ENCODE measurements at regions not wholly inside any gene's neighbourhood (a gene's known extent, or its start where the extent isn't known, plus 50 kb on each side); places are given as distances from the start of the nearest gene placed in this dataset.

GRCh38 chr4:31086756-31087330 is 366.7 kb downstream of the PCDH7 start:
- Histone ChIP-seq H3K4me2 (ENCODE audit: insufficient read depth in 1 of 2, low read depth in 2 of 2, low read length in 2 of 2) (no peak overlapping the region), H3K79me2 (ENCODE audit: control insufficient read depth in 1 of 2, insufficient read depth in 2 of 2, low read length in 2 of 2) (no peaks in the 10 kb centered on the region), H3K36me3 (ENCODE audit: control insufficient read depth in 2 of 4, insufficient read depth in 4 of 4, low read length in 3 of 4) (no peaks in the 10 kb centered on the region), H3K18ac (ENCODE audit: extremely low read depth, low read length) (no peak overlapping the region), H4K20me1 (replicated peaks in 1 of 2; ENCODE audit: control insufficient read depth in 1 of 2, insufficient read depth in 2 of 2, low read length in 2 of 2) (no peaks in the 10 kb centered on the region), H3K4ac (replicated peaks; ENCODE audit: insufficient read length, low read depth, low read length) (no peak overlapping the region), H3K27ac (ENCODE audit: low read depth, low read length) (no peak overlapping the region), H3K4me1 (replicated peaks in 1 of 4; ENCODE audit: control insufficient read depth in 3 of 4, insufficient read depth in 4 of 4, low read length in 3 of 4) (no peaks in the 10 kb centered on the region; a peak in 1 of 7 replicates), H3K23ac (ENCODE audit: insufficient read length) (no peak overlapping the region), H4K91ac (replicated peaks; ENCODE audit: insufficient read length, low read length) (no peak overlapping the region), H2BK120ac (replicated peaks; ENCODE audit: low read depth, low read length) (no peak overlapping the region), H3K9me3 (ENCODE audit: insufficient read depth in 2 of 2, low read depth in 1 of 2, low read length in 1 of 2) (no peaks in the 10 kb centered on the region), H3K9ac (replicated peaks in 1 of 4; ENCODE audit: extremely low read depth in 1 of 4, low read depth in 3 of 4, low read length in 3 of 4) (no peak overlapping the region), H3K23me2 (ENCODE audit: low read depth, low read length) (no peaks in the 10 kb centered on the region), H2BK5ac (ENCODE audit: low read depth, low read length) (no peak overlapping the region), H3K79me1 (ENCODE audit: low read depth, low read length) (no peaks in the 10 kb centered on the region), H2AFZ (ENCODE audit: low read length) (no peak overlapping the region), H2BK20ac (ENCODE audit: low read length) (no peak overlapping the region), H3K56ac (replicated peaks; ENCODE audit: insufficient read length, low read depth, low read length) (no peak overlapping the region), H3K14ac (ENCODE audit: insufficient read length) (no peak overlapping the region), H2BK12ac (ENCODE audit: low read depth, low read length) (no peak overlapping the region), H4K8ac (ENCODE audit: extremely low read depth, insufficient read depth, low read length) (no peak overlapping the region), H3K27me3 (replicated peaks in 1 of 4; ENCODE audit: control insufficient read depth in 3 of 4, extremely low read depth in 1 of 4, insufficient read depth in 3 of 4, low read length in 3 of 4) (no peaks in the 10 kb centered on the region), H2AK5ac (ENCODE audit: low read depth, low read length) (no peak overlapping the region), H4K5ac (ENCODE audit: insufficient read length, low read depth, low read length) (no peak overlapping the region), H3K4me3 (ENCODE audit: extremely low read depth in 1 of 4, insufficient read depth in 2 of 4, low read depth in 3 of 4, low read length in 4 of 4) (no peak overlapping the region), H2BK15ac (ENCODE audit: low read length) (no peak overlapping the region)
- CTCF ChIA-PET (ENCODE audit: partially characterized antibody) = interaction anchor here (1.1 kb wide), 1 partner anchor 8 kb away, joined by 3 read pairs; no protein-coding TSS in a partner anchor
- 92% methylated on average over 3 of the region's 3 CpGs; no CpG with 5 or more reads in 1 of the 2 experiments for WGBS, 2 experiments (ENCODE audit: extremely low coverage in 1 of 2, insufficient coverage in 1 of 2, insufficient read length in 1 of 2, insufficient replicate concordance in 2 of 2, low coverage in 1 of 2, low lambda C conversion rate in 2 of 2, missing lambda C conversion rate in 1 of 2)
- FAIRE-seq = no peak
- POLR2A ChIA-PET (ENCODE audit: partially characterized antibody) = no interaction called here
- no peak for DNase-seq (ENCODE audit: low read depth in 1 of 2, low spot score in 2 of 2)
- TF ChIP-seq SP2 (IDR thresholded peaks at IDR 0.05; ENCODE audit: low read length) = no peak
- no peak for TF ChIP-seq SUZ12 (IDR thresholded peaks at IDR 0.05; ENCODE audit: low read length)
- TF ChIP-seq EZH2 (IDR thresholded peaks at IDR 0.05; ENCODE audit: low read depth, low read length, severe bottlenecking) = no peak
- no peak for TF ChIP-seq USF2 (IDR thresholded peaks at IDR 0.05; ENCODE audit: low read length)
